OCI-LY7 (cell line): ENCODE measurements at regions not wholly inside any gene's neighbourhood (a gene's known extent, or its start where the extent isn't known, plus 50 kb on each side); places are given as distances from the start of the nearest gene placed in this dataset.

ENCODE experiments used
- CTCF ChIP-seq: fragments of 200-600 bp; sonication (generic); conservative IDR thresholded peaks from 2 replicates; pipeline ENCODE4 v1.5.1; 2014; ENCODE audit warnings: mild to moderate bottlenecking, antibody characterized with exemption, low read length, moderate library complexity, mixed read lengths
- EZH2phosphoT487 ChIP-seq: fragments of 200-600 bp; sonication (generic); IDR thresholded peaks from 2 replicates; pipeline ENCODE4 v1.6.1; 2018; ENCODE audit warnings: low read depth, borderline replicate concordance, mild to moderate bottlenecking, mixed run types, antibody characterized with exemption, low read length, moderate library complexity, mixed read lengths

- no peak for TF ChIP-seq CTCF
- no peak for TF ChIP-seq EZH2phosphoT487
Measured at GRCh38 chr11:28616160-28616965, 508.2 kb downstream of the METTL15 start.
